H9 (cell line): ENCODE measurements at regions not wholly inside any gene's neighbourhood (a gene's known extent, or its start where the extent isn't known, plus 50 kb on each side); places are given as distances from the start of the nearest gene placed in this dataset.

Experiments
- DNase-seq: peaks from one replicate; pipeline ENCODE4 v3.0.0-alpha.2; 2017
- H2AFZ ChIP-seq: one replicate; pipeline ENCODE4 v1.6.1; 2013; ENCODE audit warnings: mild to moderate bottlenecking, low read length, control low read depth, moderate library complexity
- H2AK5ac ChIP-seq: 2 replicates; pipeline ENCODE4 v1.6.1; 2013; ENCODE audit warnings: low read length, control low read depth, mixed read lengths; ENCODE audit not compliant: insufficient read length
- H2BK120ac ChIP-seq: one replicate; pipeline ENCODE4 v1.6.1; 2013; ENCODE audit warnings: low read depth, mild to moderate bottlenecking, low read length, control low read depth, inconsistent platforms; ENCODE audit not compliant: poor library complexity, severe bottlenecking
- H2BK12ac ChIP-seq: 2 replicates; pipeline ENCODE4 v1.6.1; 2013; ENCODE audit warnings: low read length, control low read depth, mixed read lengths, low read depth; ENCODE audit not compliant: insufficient read length
- H2BK15ac ChIP-seq: 2 replicates; pipeline ENCODE4 v1.6.1; 2013; ENCODE audit warnings: low read depth, low read length, control low read depth
- H2BK20ac ChIP-seq: one replicate; pipeline ENCODE4 v1.6.1; 2013; ENCODE audit warnings: low read depth, mild to moderate bottlenecking, low read length, control low read depth, inconsistent platforms; ENCODE audit not compliant: poor library complexity, severe bottlenecking
- H2BK5ac ChIP-seq: 2 replicates; pipeline ENCODE4 v1.6.1; 2013; ENCODE audit warnings: low read length, control low read depth, mixed read lengths; ENCODE audit not compliant: insufficient read length
- H3K14ac ChIP-seq: 2 replicates; pipeline ENCODE4 v1.6.1; 2013; ENCODE audit warnings: low read length, control low read depth; ENCODE audit not compliant: insufficient read depth
- H3K18ac ChIP-seq: 2 replicates; pipeline ENCODE4 v1.6.1; 2013; ENCODE audit warnings: low read depth, mild to moderate bottlenecking, mixed read lengths, low read length, control low read depth; ENCODE audit not compliant: insufficient read length
- H3K23ac ChIP-seq: 2 replicates; pipeline ENCODE4 v1.6.1; 2013; ENCODE audit warnings: low read length, control low read depth, mixed read lengths, low read depth; ENCODE audit not compliant: insufficient read length
- H3K23me2 ChIP-seq: 2 replicates; pipeline ENCODE4 v1.6.1; 2013; ENCODE audit warnings: low read depth, mild to moderate bottlenecking, mixed read lengths, low read length, control low read depth; ENCODE audit not compliant: insufficient read length, poor library complexity, severe bottlenecking
- H3K27ac ChIP-seq: 2 replicates; pipeline ENCODE4 v1.5.1; 2013; ENCODE audit warnings: low read length, control low read depth, mixed read lengths, low read depth; ENCODE audit not compliant: insufficient read length
- H3K27me3 ChIP-seq: 2 replicates; pipeline ENCODE4 v1.6.1; 2013; ENCODE audit warnings: low read length, control low read depth, inconsistent platforms; ENCODE audit not compliant: insufficient read depth
- H3K4ac ChIP-seq: 2 replicates; pipeline ENCODE4 v1.6.1; 2013; ENCODE audit warnings: low read depth, mild to moderate bottlenecking, control low read depth, inconsistent platforms, low read length, moderate library complexity
- H3K4me1 ChIP-seq: 2 replicates; pipeline ENCODE4 v1.6.1; 2013; ENCODE audit warnings: low read length, control low read depth, inconsistent platforms; ENCODE audit not compliant: insufficient read depth
- H3K4me2 ChIP-seq: 2 replicates; pipeline ENCODE4 v1.6.1; 2013; ENCODE audit warnings: low read length, control low read depth, mixed read lengths; ENCODE audit not compliant: insufficient read length, insufficient read depth
- H3K56ac ChIP-seq: 2 replicates; pipeline ENCODE4 v1.6.1; 2013; ENCODE audit warnings: low read depth, mild to moderate bottlenecking, mixed read lengths, low read length, control low read depth; ENCODE audit not compliant: insufficient read length
- H3K79me1 ChIP-seq: 2 replicates; pipeline ENCODE4 v1.6.1; 2013; ENCODE audit warnings: low read depth, mild to moderate bottlenecking, moderate library complexity, low read length, control low read depth, inconsistent platforms; ENCODE audit not compliant: insufficient read depth, poor library complexity, severe bottlenecking
- H3K79me2 ChIP-seq: 2 replicates; pipeline ENCODE4 v1.6.1; 2013; ENCODE audit warnings: low read length, control low read depth, inconsistent platforms; ENCODE audit not compliant: insufficient read depth
- H3K9ac ChIP-seq: 2 replicates; pipeline ENCODE4 v1.6.1; 2013; ENCODE audit warnings: low read length, control low read depth, mixed read lengths; ENCODE audit not compliant: insufficient read length; ENCODE audit errors: extremely low read depth
- H3K9me3 ChIP-seq: one replicate; pipeline ENCODE4 v1.6.1; 2013; ENCODE audit warnings: low read depth, low read length, inconsistent platforms; ENCODE audit not compliant: control insufficient read depth
- H3T11ph ChIP-seq: one replicate; pipeline ENCODE4 v1.6.1; 2013; ENCODE audit warnings: mild to moderate bottlenecking, low read length, control low read depth, inconsistent platforms
- H4K20me1 ChIP-seq: one replicate; pipeline ENCODE4 v1.6.1; 2013; ENCODE audit not compliant: control insufficient read depth, insufficient read length, insufficient read depth
- H4K5ac ChIP-seq: 2 replicates; pipeline ENCODE4 v1.6.1; 2013; ENCODE audit warnings: low read depth, mild to moderate bottlenecking, mixed read lengths, low read length, control low read depth; ENCODE audit not compliant: insufficient read length
- H4K8ac ChIP-seq: replicated peaks from 2 replicates; pipeline ENCODE4 v1.6.1; 2013; ENCODE audit warnings: low read length, control low read depth, mixed read lengths, low read depth; ENCODE audit not compliant: insufficient read length
- H4K91ac ChIP-seq: 2 replicates; pipeline ENCODE4 v1.6.1; 2013; ENCODE audit warnings: low read depth, mild to moderate bottlenecking, moderate library complexity, mixed read lengths, low read length, control low read depth; ENCODE audit not compliant: insufficient read length
- H3K27ac Mint-ChIP-seq, 3 experiments: 2 replicates in 2 of 3; 3 replicates in 1 of 3; pipeline ENCODE4 v1.8.0; 2020 to 2021; ENCODE audit warnings: mixed read lengths in 3 of 3, mild to moderate bottlenecking in 1 of 3, moderate library complexity in 1 of 3
- H3K27me3 Mint-ChIP-seq: 2 replicates; pipeline ENCODE4 v1.8.0; 2021; ENCODE audit warnings: low read depth, mild to moderate bottlenecking, moderate library complexity, mixed read lengths
- H3K36me3 Mint-ChIP-seq, 3 experiments: 2 replicates in 2 of 3; 3 replicates in 1 of 3; pipeline ENCODE4 v1.8.0; 2020 to 2021; ENCODE audit warnings: low read depth in 3 of 3, mixed read lengths in 3 of 3; ENCODE audit not compliant: insufficient read depth in 1 of 3
- H3K4me1 Mint-ChIP-seq, 2 experiments: 2 replicates each; pipeline ENCODE4 v1.8.0; 2020; ENCODE audit warnings: mixed read lengths in 2 of 2
- H3K4me3 Mint-ChIP-seq, 2 experiments: 2 replicates in 1 of 2; 3 replicates in 1 of 2; pipeline ENCODE4 v1.8.0; 2020 to 2021; ENCODE audit warnings: mild to moderate bottlenecking in 2 of 2, mixed read lengths in 2 of 2, moderate library complexity in 1 of 2
- H3K9me3 Mint-ChIP-seq, 2 experiments: 2 replicates in 1 of 2; 3 replicates in 1 of 2; pipeline ENCODE4 v1.8.0; 2020; ENCODE audit warnings: mild to moderate bottlenecking in 2 of 2, mixed read lengths in 2 of 2, moderate library complexity in 1 of 2
- CTCF ChIP-seq: fragments of 200-600 bp; sonication (generic); conservative IDR thresholded peaks from 3 replicates; pipeline ENCODE4 v1.8.0; 2021; ENCODE audit warnings: antibody characterized with exemption, mild to moderate bottlenecking
- WGBS: extraction: QIAGEN DNeasy Blood & Tissue Kit; methylation state at CpG from one replicate; pipeline ENCODE4 v1.1.7; 2013; ENCODE audit warnings: missing lambda C conversion rate, low lambda C conversion rate, mixed read lengths; ENCODE audit not compliant: insufficient read length; ENCODE audit errors: extremely low coverage; 5-methylcytosine and 5-hydroxymethylcytosine counted together

GRCh38 chr10:57420881-57421280 is 846.8 kb downstream of the IPMK start:
- Histone ChIP-seq H3K56ac (no peak overlapping the region), H4K20me1 (no peaks in the 10 kb centered on the region), H4K5ac (no peak overlapping the region), H2AK5ac (no peak overlapping the region), H3K4me2 (no peak overlapping the region), H3K27me3 (no peaks in the 10 kb centered on the region), H4K8ac (no peak overlapping the region), H3K9me3 (no peaks in the 10 kb centered on the region), H3T11ph (no peak overlapping the region), H2BK20ac (no peak overlapping the region), H2BK120ac (no peak overlapping the region), H3K14ac (no peak overlapping the region), H2BK15ac (no peak overlapping the region), H3K4ac (no peak overlapping the region), H3K9ac (no peak overlapping the region), H3K23ac (no peak overlapping the region), H3K18ac (no peak overlapping the region), H3K4me1 (no peaks in the 10 kb centered on the region), H2AFZ (no peak overlapping the region), H2BK5ac (no peak overlapping the region), H3K27ac (no peak overlapping the region), H3K79me1 (no peaks in the 10 kb centered on the region), H3K79me2 (no peaks in the 10 kb centered on the region), H2BK12ac (no peak overlapping the region), H3K23me2 (no peaks in the 10 kb centered on the region), H4K91ac (no peak overlapping the region)
- no peak for TF ChIP-seq CTCF
- no peaks in the 10 kb centered on the region for H3K36me3 Mint-ChIP-seq
- DNase-seq: no peak
- H3K4me1 Mint-ChIP-seq: peaks cover 0 to 4% of the 10 kb centered on the region in 2 experiments; a peak in 1 of 4 replicates
- H3K9me3 Mint-ChIP-seq: peaks cover 12 to 15% of the 10 kb centered on the region in 2 experiments; a peak in 4 of 5 replicates
- no peak overlapping the region for H3K4me3 Mint-ChIP-seq
- no CpG with 5 or more reads among the region's 2 CpGs for WGBS
- no peaks in the 10 kb centered on the region for H3K27me3 Mint-ChIP-seq
- 0 out of 7 replicates have a peak overlapping the region, but pooled peaks of 1 of the 3 experiments have one; percentile 19 for H3K27ac Mint-ChIP-seq
